ENCODE measurements at regions not wholly inside any gene's neighbourhood (a gene's known extent, or its start where the extent isn't known, plus 50 kb on each side); places are given as distances from the start of the nearest gene placed in this dataset.

DNA sequence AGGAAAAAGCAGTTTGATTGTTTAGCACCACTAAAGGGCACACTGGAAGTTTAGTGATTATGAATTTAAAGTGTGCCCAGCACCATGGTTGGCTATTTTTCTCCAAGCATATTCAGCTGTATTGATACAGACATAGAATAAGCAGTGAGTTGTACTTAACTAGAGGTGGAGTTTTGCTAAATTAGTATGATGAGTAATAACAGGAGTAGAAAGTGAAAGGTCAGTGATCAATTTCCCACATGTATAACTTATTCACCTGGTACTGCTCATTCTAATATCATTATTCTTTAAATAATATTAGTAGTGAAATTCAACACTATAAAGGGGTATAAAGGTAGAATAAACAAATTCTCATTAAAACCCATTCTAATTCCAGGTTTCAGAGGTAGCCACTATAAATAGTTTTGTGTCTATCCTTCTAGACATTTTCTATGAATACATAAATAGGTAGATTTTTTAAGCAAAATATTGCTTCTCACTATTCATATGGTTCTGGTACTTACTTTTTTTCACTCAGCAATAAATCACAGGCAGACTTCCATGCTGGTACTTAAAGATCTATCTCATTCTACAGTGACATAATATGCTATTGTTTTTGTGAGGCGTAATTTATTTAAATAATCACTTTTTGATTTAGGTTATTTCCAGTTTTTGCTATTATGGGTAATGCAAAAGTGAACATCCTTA, 732.9 kb downstream of the VGLL3 start:
- POLR2A ChIA-PET = no interaction called here

DNA sequence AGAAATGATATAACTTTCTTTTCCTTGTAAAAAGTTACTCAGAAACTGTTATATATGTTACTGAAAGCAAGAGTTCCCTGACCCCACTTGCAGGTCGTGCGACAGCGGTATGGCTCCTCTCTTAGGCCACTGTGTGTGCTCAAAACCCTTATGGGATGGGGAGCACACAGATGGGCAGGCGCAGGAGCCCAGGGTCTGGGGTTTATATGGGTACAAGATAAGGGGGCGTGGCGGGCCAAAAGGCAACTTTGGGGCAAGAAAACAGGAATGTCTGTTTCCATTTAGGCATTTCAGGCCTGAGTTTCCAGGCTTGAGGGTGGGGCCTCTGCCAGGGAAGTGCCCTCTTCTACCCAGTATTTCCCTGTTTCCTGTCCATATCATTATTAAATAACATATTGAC, 736.5 kb downstream of the VGLL3 start:
- Histone ChIP-seq H3K27me3 (replicated peaks in 1 of 4; ENCODE audit: control extremely low read depth in 1 of 4, control insufficient read depth in 3 of 4, insufficient read depth in 4 of 4, low read length in 3 of 4) (no peaks in the 10 kb centered on the region), H2AFZ (ENCODE audit: insufficient read depth, low read depth, low read length, poor library complexity, severe bottlenecking) (no peak overlapping the region), H3K27ac (ENCODE audit: low read length in 2 of 2) (no peak overlapping the region), H3K4me2 (replicated peaks; ENCODE audit: low read depth, low read length, poor library complexity, severe bottlenecking) (no peak overlapping the region), H4K20me1 (ENCODE audit: control insufficient read depth, insufficient read depth, low read length, poor library complexity, severe bottlenecking) (no peaks in the 10 kb centered on the region), H3K9ac (ENCODE audit: low read length) (no peak overlapping the region), H3K79me2 (ENCODE audit: control insufficient read depth, insufficient read depth, low read length) (no peaks in the 10 kb centered on the region), H3K4me3 (ENCODE audit: control extremely low read depth in 1 of 5, extremely low read depth in 1 of 5, insufficient read depth in 1 of 5, low read depth in 2 of 5, low read length in 4 of 5) (no peak overlapping the region), H3K36me3 (replicated peaks in 1 of 2; ENCODE audit: control extremely low read depth in 1 of 2, control insufficient read depth in 1 of 2, extremely low read depth in 1 of 2, insufficient read depth in 2 of 2, low read length in 1 of 2) (no peaks in the 10 kb centered on the region), H3K4me1 (ENCODE audit: control insufficient read depth in 2 of 2, insufficient read depth in 2 of 2, low read length in 2 of 2) (no peaks in the 10 kb centered on the region), H3K9me3 (ENCODE audit: control extremely low read depth in 1 of 3, control insufficient read depth in 2 of 3, insufficient read depth in 1 of 3, low read length in 2 of 3) (peaks cover 0 to 4% (median 0%) of the 10 kb centered on the region in 3 donors)
- Mint-ChIP-seq H3K4me1 (no peaks in the 10 kb centered on the region), H3K4me3 (no peak overlapping the region), H3K9me3 (ENCODE audit: insufficient read depth) (no peaks in the 10 kb centered on the region), H3K27me3 (no peaks in the 10 kb centered on the region), H3K27ac (no peak overlapping the region)
- ChIA-PET POLR2A (no interaction called here), CTCF (no interaction called here)
- 92% methylated on average over 4 of the region's 6 CpGs for WGBS (ENCODE audit: insufficient coverage)
- DNase-seq (no peak), ATAC-seq (ENCODE audit: low read depth) (no peak)
- intact Hi-C loops (cut with micrococcal nuclease) = no loop called here
- no peak for TF ChIP-seq EZH2 (IDR thresholded peaks at IDR 0.05; ENCODE audit: borderline replicate concordance, insufficient read depth, low read depth, low read length, poor library complexity, severe bottlenecking)
- TF ChIP-seq, protein P1, sequence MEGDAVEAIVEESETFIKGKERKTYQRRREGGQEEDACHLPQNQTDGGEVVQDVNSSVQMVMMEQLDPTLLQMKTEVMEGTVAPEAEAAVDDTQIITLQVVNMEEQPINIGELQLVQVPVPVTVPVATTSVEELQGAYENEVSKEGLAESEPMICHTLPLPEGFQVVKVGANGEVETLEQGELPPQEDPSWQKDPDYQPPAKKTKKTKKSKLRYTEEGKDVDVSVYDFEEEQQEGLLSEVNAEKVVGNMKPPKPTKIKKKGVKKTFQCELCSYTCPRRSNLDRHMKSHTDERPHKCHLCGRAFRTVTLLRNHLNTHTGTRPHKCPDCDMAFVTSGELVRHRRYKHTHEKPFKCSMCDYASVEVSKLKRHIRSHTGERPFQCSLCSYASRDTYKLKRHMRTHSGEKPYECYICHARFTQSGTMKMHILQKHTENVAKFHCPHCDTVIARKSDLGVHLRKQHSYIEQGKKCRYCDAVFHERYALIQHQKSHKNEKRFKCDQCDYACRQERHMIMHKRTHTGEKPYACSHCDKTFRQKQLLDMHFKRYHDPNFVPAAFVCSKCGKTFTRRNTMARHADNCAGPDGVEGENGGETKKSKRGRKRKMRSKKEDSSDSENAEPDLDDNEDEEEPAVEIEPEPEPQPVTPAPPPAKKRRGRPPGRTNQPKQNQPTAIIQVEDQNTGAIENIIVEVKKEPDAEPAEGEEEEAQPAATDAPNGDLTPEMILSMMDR (IDR thresholded peaks at IDR 0.05) = no peak

More for the DNA sequence above, 732.9 kb downstream of the VGLL3 start:
- no peak overlapping the region for H3K4me3 Mint-ChIP-seq
- ATAC-seq (ENCODE audit: low read depth) (no peak), DNase-seq (no peak)
- H3K36me3 ChIP-seq (replicated peaks in 1 of 2; ENCODE audit: control extremely low read depth in 1 of 2, control insufficient read depth in 1 of 2, extremely low read depth in 1 of 2, insufficient read depth in 2 of 2, low read length in 1 of 2) = no peaks in the 10 kb centered on the region
- H3K27ac ChIP-seq (ENCODE audit: low read length in 2 of 2) = no peak overlapping the region
- H3K27ac Mint-ChIP-seq = no peak overlapping the region
- TF ChIP-seq EZH2 (IDR thresholded peaks at IDR 0.05; ENCODE audit: borderline replicate concordance, insufficient read depth, low read depth, low read length, poor library complexity, severe bottlenecking) = no peak
- TF ChIP-seq, protein P1 (IDR thresholded peaks at IDR 0.05) = no peak
- peaks cover 0 to 4% (median 0%) of the 10 kb centered on the region in 3 donors for H3K9me3 ChIP-seq (ENCODE audit: control extremely low read depth in 1 of 3, control insufficient read depth in 2 of 3, insufficient read depth in 1 of 3, low read length in 2 of 3)
- H3K4me1 Mint-ChIP-seq = no peaks in the 10 kb centered on the region
- no peaks in the 10 kb centered on the region for H3K9me3 Mint-ChIP-seq (ENCODE audit: insufficient read depth)
- no peaks in the 10 kb centered on the region for H4K20me1 ChIP-seq (ENCODE audit: control insufficient read depth, insufficient read depth, low read length, poor library complexity, severe bottlenecking)
- no peaks in the 10 kb centered on the region for H3K27me3 ChIP-seq (replicated peaks in 1 of 4; ENCODE audit: control extremely low read depth in 1 of 4, control insufficient read depth in 3 of 4, insufficient read depth in 4 of 4, low read length in 3 of 4)
- WGBS (ENCODE audit: insufficient coverage) = no CpG with 5 or more reads among the region's 1 CpG
- H3K4me1 ChIP-seq (ENCODE audit: control insufficient read depth in 2 of 2, insufficient read depth in 2 of 2, low read length in 2 of 2) = no peaks in the 10 kb centered on the region
- intact Hi-C loops (cut with micrococcal nuclease) = no loop called here
- CTCF ChIA-PET = no interaction called here
- H2AFZ ChIP-seq (ENCODE audit: insufficient read depth, low read depth, low read length, poor library complexity, severe bottlenecking) = no peak overlapping the region
- H3K4me2 ChIP-seq (replicated peaks; ENCODE audit: low read depth, low read length, poor library complexity, severe bottlenecking) = no peak overlapping the region
- H3K4me3 ChIP-seq (ENCODE audit: control extremely low read depth in 1 of 5, extremely low read depth in 1 of 5, insufficient read depth in 1 of 5, low read depth in 2 of 5, low read length in 4 of 5) = no peak overlapping the region
- no peaks in the 10 kb centered on the region for H3K27me3 Mint-ChIP-seq
- H3K79me2 ChIP-seq (ENCODE audit: control insufficient read depth, insufficient read depth, low read length) = no peaks in the 10 kb centered on the region
- no peak overlapping the region for H3K9ac ChIP-seq (ENCODE audit: low read length)
